Ureter (tissue), 1 donor: ENCODE measurements at regions not wholly inside any gene's neighbourhood (a gene's known extent, or its start where the extent isn't known, plus 50 kb on each side); places are given as distances from the start of the nearest gene placed in this dataset.
A peak's percentile ranks its signal among the peaks of the same experiment; 100 is the strongest.
"Not testable (repeated sequence)": the region's sequence is repeated elsewhere in the genome, so short reads cannot be mapped to it uniquely, and the experiment has no call there.

ENCODE experiments used
- DNase-seq: peaks from one replicate; pipeline ENCODE4 v3.0.0-alpha.2; 2020; ENCODE audit warnings: low spot score
- donor health status: DM: yes; HTN: yes; CAD: no.

DNA sequence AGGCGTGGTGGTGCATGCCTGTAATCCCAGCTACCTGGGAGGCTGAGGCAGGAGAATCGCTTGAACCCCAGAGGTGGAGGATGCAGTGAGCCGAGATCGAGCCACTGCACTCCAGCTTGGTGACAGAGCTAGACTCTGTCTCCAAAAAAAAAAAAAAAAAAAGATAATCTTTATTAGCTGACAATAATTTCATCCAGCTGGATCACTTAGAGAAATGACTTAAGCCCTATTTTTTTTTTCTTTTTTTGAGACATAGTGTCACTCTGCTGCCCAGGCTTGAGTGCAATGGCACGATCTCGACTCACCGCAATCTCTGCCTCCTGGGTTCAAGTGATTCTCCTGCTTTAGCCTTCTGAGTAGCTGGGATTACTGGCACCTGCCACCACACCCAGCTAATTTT, 51.6 kb upstream of the MAP4K4 start:
- not testable (repeated sequence) for DNase-seq

DNA sequence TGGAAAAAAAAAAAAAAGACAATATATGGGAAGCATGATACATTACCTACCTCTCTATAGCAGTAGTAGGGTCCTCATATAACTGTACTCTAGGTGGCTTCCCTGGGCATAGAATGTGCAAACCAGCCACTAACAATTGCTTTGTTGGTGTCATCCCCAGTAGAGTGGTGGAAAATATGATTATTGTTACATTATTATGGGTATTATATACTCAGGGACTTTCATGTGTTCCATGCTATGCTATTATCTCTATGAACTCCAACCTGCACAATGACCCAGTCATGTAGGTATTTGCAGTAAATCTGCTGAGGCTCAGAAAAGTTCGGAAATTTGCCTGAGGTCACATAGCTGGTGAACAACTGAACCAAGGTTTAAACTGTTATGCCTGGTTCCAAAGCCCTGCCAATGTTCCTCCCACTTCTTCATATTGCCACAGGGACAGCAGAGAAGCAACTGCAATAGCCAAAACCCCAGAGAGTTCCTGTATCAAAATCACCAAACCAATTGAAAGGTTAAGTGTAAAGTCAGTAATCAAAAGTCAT, 52.6 kb upstream of the MAP4K4 start:
- DNase-seq = no peak

DNA sequence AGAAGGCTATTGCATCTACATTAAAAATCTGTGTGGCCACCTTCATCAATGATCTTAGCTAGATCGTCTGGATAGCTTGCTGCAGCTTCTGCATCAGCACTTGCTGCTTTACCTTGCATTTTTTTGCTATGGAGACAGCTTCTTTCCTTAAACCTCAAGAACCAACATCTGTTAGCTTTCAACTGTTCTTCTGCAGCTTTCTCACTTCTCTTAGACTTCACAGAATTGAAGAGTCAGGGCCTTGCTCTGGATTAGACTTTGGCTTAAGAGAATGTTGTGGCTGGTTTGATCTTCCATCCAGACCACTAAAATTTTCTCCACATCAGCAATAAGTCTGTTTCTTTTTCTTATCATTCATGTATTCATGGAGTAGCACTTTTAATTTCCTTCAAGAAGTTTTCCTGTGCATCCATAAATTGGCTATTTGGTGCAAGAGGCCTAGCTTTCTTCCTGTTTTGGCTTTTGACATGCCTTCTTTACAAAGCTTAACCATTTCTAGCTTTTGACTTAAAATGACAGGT, 54.4 kb upstream of the MAP4K4 start:
- DNase-seq = no peak

DNA sequence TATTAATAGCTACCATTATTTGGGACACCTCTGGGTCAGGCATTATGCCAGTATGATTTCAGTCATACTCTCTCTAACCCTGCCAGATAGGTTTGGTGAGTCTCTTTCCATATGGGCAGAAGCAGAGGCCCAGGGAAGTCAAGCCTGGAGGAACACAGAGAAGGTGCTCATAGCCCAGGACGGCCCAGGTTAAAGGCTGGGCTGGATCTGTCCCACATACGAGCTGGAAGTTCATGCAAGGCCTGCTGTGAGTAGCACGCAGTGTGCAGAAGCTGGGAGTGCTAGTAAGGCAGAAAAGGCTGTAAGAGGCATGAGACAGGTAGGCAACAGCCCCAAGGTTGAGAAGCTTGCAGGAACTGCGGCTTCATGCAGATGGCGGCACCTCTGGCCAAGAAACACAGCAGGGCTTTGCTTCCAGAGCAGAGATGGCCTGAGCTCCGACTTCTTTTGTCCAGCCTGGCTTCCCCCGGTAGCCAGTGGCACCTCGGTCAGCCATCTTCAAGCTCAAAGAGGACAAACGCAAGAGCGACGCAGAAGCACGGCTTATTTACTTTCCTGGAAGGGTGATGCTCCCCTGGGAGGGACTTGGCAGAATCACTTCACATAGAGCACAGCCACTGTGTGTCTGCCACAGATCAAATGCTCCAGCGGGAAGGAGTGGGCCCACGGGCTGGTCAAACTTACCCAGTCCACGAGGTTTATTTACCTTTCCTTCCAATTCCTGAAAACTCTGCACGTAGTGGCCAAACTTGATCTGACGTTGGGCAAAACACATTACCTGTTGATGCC, 58.5 kb upstream of the MAP4K4 start:
- no peak for DNase-seq

DNA sequence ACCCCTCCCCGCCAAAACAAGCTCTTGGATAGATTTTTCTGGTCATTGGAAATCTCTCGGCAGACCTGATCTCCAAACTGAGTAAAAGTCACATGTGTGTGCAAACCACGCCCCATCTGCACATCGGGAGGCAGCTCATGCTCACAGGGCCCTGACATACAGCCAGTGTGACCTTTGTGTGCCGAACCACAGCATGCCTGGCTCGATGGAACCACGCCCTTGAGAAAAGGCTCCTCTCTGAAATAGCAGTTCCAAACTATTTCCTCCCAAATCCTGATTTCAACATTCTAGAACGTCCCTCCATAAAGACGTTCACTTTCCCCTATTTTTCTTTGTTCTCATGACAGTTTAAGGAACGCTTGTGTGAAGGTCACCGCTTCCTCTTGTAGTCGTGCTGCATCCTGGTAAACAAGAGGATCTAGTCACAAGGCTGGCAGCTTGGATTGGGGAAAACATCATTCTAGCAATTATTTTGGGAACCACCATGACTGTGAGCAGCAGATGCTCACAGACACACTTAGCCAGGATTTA, 59.3 kb upstream of the MAP4K4 start:
- no peak for DNase-seq

DNA sequence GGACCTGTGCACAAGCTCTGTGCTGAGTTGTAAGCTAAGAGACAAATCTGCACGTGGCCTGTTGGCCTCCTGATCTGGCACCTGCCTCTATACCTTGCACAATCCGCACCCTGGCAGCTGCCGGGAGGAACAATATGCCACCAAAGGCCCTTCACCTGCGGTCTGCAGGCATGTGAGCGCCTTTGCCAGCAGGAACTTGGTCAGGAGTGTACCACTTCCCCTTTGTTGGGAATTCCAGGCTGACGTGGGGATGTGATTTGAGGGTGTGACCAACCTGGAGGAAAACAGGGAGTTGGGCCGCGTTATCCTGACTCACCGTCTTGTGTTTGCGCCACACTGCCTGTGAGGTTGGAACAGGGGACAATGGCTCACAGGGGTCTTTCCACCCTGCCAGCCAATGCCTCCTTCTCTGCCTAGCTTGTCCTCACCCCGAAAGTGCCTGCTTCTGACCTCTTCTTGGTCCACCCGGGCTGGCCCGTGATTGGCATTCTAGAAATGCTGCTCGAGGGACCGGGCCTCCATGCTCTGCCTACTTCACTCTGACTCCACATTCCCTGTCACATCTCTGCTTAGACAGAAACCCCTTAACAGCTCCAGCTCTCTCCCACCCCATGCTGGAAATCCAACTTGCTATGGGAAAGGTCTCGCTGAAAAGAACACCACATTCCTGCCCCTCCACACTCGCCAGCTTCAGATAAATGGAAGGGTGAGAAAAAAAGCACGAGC, 67.1 kb upstream of the MAP4K4 start:
- no peak for DNase-seq

DNA sequence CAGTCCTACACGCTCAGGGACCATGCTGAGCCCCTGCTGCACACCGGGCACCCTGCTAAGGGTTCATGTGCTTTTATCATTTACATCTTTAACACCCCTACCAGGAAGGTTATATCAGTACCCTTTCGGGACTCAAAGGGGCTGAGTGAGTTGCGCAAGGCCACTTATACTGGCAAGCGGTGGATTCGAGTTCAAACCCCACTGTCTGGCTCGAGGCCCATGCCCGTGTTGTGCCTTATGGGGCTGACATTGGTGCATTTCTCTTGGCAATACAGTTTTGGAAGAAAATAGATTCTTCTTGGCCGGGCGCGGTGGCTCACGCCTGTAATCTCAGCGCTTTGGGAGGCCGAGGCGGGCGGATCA, 69.5 kb upstream of the MAP4K4 start:
- DNase-seq = no peak

DNA sequence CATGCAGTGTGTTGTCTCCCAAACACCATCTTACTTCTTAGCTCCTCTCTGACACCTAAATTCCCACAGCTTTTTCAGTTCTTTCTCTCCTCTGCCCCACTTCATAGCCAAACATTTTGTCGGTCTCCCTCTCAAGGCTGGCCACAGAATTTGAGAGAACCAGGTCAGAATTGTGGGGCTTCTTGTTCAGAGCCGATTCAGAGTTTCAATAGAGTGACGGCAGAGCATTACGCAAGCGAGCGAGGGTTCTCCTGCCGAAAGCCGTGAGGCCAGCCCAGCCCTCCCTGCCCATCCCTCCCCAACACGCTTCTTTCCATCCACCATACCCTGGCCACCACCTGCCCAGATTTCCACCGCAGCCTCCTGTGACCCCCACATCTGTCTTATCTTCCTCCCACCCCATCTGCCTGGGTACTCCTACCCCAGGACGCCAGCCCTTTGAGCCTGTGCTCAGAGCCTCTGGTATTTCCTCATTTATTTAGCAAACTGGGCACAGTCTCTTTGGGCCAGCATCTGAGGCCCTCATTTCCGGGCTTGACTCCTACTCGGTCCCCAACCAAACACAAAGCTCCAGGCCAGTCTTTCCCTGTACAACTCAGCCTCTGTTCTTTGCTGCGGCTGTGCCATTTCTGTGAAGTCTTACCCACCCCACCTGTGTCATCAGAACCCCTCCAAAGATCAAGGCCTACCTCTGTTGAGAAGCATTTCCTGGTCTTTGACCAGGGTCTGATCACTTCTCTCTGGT, 70.0 kb upstream of the MAP4K4 start:
- DNase-seq = no peak

DNA sequence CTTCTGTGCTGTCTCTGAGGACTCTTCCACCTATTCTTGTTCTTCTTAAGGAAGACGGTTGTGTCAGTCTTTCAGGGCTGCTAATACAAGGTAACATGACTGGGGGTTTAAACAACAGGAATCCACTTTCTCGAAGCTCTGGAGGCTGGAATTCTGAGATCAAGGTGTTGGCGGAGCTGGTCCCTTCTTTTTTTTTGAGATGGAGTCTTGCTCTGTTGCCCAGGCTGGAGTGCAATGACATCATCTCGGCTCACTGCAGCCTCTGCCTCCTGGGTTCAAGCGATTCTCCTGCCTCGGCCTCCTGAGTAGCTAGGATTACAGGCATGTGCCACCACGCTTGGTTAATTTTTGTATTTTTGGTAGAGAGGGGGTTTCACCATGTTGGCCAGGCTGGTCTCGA, 71.7 kb upstream of the MAP4K4 start:
- not testable (repeated sequence) for DNase-seq

DNA sequence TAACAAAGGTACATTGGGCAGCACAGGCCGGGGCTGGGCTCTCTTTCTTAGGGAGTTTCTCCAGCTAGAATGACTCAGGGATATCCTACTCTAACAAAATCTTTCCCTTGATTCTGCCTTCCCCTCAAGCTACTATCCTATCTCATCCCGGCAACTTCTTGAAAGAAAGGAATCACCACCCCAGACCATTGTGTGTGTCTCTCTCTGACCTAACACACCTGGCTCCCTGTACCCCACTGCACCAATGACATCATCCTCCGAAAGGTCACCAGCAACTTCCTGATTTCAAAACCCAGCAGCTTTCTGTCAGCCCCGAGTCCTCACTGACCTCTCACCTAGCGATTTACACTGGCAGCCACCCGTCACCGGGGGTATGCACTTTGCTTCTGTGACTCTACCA, 72.1 kb upstream of the MAP4K4 start:
- DNase-seq = no peak

DNA sequence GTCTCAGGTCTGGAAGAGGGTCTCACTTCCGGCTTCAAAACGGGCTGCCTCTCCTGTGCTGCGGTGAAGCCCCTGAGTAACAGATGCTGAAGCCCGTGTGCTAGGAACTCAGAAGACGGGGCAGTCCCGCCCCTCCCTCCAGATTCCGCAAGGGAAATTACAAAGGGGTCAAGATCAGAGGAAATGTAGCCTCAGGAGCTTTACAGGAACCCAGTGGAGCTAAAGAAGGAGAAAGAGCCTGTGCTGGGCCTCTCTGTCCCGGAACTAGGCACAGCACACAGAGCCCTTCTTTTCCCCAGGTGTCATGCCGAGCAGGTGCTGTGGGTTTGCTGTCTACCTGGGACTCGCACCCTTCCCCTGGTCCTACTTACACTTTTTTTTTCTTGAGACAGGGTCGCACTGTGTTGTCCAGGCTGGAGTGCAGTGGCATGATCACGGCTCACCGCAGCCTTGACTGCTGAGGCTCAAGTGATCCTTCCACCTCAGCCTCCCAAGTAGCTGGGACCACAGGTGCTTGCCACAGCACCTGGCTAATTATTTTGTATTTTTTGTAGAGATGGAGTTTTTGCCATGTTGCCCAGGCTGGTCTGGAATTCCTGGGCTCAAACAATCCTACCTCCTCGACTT, 72.7 kb upstream of the MAP4K4 start:
- no peak for DNase-seq

DNA sequence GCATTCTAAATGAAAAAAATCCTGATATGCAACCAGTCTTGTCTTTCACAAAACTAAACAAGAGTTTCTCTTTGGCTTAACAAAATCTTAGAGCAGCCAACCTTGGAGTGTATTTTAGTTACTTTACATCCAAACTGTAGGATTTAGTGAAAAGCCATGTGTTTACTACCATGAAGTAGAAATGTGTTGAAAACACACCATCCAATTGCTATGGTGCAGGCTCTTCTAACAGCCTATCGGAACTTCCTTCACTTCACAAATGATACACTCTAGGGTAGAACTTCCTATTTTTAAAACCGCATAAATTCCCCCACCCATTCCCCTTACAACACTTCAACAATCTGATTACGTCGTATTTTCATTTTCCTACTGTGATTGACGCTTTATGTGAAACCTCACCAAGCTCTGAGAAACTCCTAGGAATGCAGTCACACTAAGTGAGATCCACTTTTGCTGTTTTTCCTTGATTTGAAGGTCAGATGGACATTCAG, 74.4 kb upstream of the MAP4K4 start:
- no peak for DNase-seq

DNA sequence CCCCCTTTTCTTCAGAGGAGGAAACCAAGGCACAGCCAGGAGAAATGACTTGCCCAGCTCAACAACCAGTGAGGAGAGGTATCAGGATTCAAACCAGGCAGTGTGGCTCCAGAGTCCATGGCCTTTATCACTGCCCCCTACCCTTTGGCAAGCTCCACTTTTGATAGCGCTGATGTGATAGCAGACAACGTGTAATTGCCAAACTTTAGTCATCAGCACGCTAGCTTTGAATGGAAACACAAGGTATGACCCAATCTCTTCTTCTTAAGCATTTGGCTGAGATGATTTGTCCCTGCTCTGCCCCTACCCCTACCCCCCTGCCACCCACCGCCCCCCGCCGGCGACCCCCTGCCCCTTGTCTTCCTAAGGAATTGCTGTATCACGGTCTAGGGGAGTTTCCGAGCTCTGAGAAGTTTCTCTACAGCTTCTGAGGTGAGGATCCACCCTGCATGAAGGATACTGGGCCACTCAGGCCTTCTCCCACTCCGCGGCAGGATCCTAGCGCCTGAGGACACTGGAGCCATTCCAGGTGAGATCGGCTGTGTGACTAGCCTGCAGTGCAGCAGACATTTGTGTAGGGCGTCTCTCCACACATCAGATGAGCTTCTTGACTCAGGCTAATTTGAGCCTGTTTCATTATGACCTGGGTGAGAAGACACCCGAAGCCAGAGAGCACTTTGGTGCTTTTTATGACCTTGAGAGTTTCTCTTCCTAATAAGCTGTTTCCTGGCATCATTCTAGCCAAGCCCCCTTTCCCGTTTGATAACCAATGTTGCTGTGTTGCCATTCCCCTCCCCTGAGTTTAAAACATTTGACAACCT, 75.1 kb upstream of the MAP4K4 start:
- DNase-seq = no peak

DNA sequence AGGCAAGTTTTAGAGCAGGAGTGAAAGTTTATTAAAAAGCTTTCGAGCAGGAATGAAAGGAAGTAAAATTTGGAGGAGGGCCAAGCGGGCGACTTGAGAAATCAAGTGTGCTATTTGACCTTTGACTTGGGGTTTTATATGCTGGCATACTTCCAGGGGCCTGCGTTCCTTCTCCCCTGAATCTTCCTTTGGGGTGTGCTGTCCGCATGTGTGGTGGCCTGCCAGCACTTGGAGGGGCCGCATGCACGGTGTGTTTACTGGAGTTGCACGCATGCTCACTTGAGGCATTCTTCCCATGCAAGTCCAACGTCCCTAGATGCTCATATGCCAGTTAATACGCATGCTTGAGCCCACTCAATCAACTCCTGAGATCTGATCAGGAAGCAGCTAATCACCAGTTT, 78.3 kb upstream of the MAP4K4 start:
- peak; percentile 55 for DNase-seq

DNA sequence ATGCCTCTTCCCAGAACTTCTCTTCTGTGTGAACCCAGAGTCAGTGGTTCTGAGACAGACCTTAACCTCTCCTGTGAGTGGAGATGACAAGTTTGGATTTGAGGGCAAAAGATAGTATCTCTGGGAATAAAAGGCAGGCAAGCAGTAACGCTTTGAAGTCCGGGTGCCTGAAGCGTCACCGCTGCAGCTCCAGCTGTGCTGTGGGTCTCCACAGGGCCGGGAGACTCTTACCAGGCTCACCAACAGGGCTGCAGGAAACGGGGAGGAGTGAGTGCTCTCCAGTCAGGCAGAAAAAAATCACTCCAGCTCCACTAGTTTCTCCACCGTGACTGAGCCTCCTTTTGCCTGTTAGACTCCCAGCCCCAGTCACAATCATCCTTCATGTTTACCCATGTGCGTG, 79.7 kb upstream of the MAP4K4 start:
- no peak for DNase-seq

DNA sequence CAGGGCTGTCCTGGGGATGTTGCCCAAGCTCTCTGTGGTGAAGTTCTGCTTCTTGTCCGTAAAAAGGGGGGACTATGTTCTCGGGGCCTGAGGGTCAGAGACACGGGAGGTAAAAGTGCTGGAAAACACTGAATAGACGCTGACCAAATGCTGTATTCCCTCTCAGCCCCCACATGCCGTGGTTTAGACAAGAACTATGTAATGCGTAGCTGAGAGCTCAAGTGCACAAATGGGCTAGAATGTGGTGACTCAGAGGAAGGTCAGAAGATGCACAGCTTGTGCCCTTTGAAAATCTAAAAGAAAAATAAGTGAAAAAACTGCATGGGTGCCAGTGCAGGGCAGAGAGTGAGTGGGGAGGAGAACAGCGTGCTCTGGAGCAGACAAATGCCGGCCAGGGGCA, 80.3 kb upstream of the MAP4K4 start:
- no peak for DNase-seq

DNA sequence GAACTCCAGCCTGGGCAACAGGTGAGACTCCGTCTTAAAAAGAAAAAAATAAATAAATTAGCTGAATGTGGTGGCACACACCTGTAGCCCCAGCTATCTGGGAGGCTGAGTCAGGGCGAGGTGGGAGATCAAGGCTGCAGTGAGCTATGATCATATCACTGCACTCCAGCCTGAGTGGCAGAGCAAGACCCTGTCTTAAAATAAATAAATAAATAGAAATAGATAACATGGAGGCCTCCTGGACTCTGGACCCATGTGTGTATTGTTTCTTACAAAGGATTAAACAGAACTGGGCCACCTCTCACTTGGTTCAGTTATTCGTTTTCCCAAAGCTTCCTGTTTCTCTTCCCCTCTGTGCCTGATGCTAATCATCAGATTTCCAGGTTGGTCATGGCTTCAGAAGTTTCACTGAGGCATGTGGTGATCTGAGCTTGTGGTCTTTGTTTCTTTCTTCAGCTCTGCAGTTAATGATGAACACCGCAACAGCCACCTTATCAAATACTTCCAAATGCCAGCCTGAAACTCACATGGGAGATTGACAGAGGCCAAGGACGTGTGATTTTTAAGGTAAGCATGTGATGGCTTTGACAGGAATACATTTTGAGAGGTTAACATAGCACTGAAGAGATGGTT, 83.3 kb upstream of the MAP4K4 start:
- no peak for DNase-seq

DNA sequence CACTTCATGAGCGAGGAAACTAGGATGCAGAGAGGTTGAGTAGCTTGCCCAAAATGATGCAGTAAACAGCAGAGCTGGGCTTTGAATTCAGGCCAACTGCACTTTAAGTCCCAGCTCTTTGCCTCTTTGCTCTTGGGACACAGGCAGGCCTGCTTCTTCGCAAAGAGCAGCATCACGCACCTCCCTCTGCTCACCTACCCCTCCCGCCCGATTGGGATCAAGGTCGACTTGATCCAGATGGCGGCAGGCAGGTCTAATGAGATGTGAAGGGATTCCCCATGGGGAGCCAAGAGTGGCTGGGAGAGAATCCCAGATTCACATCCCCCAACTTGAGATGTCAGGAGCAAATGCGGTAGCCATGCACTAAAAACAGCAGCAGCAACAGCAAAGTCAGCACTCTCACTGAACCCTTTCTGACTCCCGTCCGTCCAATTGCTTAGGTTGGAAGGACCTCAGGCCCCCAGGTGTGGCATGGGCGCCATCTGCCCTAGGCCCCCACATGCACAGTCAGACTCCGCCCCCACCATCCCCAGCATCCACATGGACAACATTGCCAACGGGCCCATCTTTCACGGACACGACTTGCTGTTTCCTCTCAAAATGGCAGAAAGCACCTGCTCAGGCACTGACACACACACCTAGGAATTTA, 84.3 kb upstream of the MAP4K4 start:
- DNase-seq = no peak

DNA sequence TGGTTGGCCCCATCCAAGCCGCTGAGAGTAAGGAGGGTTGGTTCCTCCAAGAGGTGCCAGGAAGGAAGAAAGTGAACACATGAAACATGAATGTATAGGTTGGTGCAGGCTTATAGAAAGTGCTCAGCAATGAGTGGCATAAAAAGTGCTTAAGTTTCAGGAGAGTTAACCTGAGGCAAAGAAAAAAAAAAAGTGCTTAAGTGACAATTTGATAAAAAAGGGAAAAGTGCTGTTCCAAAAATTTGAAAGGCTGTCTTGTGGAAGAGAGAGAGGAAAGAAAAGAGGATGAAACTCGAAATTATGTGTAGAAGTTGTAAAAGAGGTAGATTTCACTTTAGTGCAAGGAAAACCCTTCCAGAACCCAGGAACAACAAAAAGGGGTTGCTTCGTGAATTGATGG, 85.5 kb upstream of the MAP4K4 start:
- DNase-seq = no peak
